ENCODE measurements at regions not wholly inside any gene's neighbourhood (a gene's known extent, or its start where the extent isn't known, plus 50 kb on each side); places are given as distances from the start of the nearest gene placed in this dataset.

- TF ChIP-seq CTCF (IDR thresholded peaks at IDR 0.05; ENCODE audit: insufficient read depth, low read length, poor library complexity, severe bottlenecking), result no peak
- TF ChIP-seq EZH2phosphoT487 (conservative IDR thresholded peaks at IDR 0.05; ENCODE audit: low read length), result no peak
Measured at GRCh38 chr2:16520891-16521290, 144.7 kb downstream of the CYRIA start.
